ENCODE measurements at regions not wholly inside any gene's neighbourhood (a gene's known extent, or its start where the extent isn't known, plus 50 kb on each side); places are given as distances from the start of the nearest gene placed in this dataset.

- TF ChIP-seq EGR1 (IDR thresholded peaks at IDR 0.05; ENCODE audit: borderline replicate concordance, low read depth, low read length) (no peak), CBX5 (IDR thresholded peaks at IDR 0.05; ENCODE audit: low read depth, low read length) (no peak), MAX (IDR thresholded peaks at IDR 0.05) (no peak), SIX5 (IDR thresholded peaks at IDR 0.05; ENCODE audit: low read depth, low read length) (no peak), KDM4A (IDR thresholded peaks at IDR 0.05; ENCODE audit: low read depth, low read length, severe bottlenecking) (no peak), EP300 (IDR thresholded peaks at IDR 0.05; ENCODE audit: borderline replicate concordance in 1 of 2, low read depth in 2 of 2, low read length in 2 of 2) (no peak), BRCA1 (IDR thresholded peaks at IDR 0.05; ENCODE audit: low read depth, low read length) (no peak), SRF (IDR thresholded peaks at IDR 0.05; ENCODE audit: low read depth, low read length) (no peak), RNF2 (IDR thresholded peaks at IDR 0.05; ENCODE audit: borderline replicate concordance, low read depth, low read length, missing control alignments, poor library complexity, severe bottlenecking) (no peak), TBP (IDR thresholded peaks at IDR 0.05; ENCODE audit: low read depth, low read length) (no peak)
- Histone ChIP-seq H2BK12ac (ENCODE audit: low read depth, low read length) (no peak overlapping the region), H3K18ac (ENCODE audit: extremely low read depth, low read length) (no peak overlapping the region), H3K9me3 (ENCODE audit: insufficient read depth in 2 of 2, low read depth in 1 of 2, low read length in 1 of 2) (no peaks in the 10 kb centered on the region), H2AFZ (ENCODE audit: low read length) (no peak overlapping the region), H2BK15ac (ENCODE audit: low read length) (no peak overlapping the region), H2BK5ac (ENCODE audit: low read depth, low read length) (no peak overlapping the region), H3K4me3 (ENCODE audit: extremely low read depth in 1 of 4, insufficient read depth in 2 of 4, low read depth in 3 of 4, low read length in 4 of 4) (no peak overlapping the region), H4K91ac (replicated peaks; ENCODE audit: insufficient read length, low read length) (no peak overlapping the region), H3K79me1 (ENCODE audit: low read depth, low read length) (no peaks in the 10 kb centered on the region), H3K36me3 (ENCODE audit: control insufficient read depth in 2 of 4, insufficient read depth in 4 of 4, low read length in 3 of 4) (no peaks in the 10 kb centered on the region), H3K23ac (ENCODE audit: insufficient read length) (no peak overlapping the region), H3K4ac (replicated peaks; ENCODE audit: insufficient read length, low read depth, low read length) (no peak overlapping the region), H3K27me3 (replicated peaks in 1 of 4; ENCODE audit: control insufficient read depth in 3 of 4, extremely low read depth in 1 of 4, insufficient read depth in 3 of 4, low read length in 3 of 4) (peaks cover 0 to 2% (median 0%) of the 10 kb centered on the region in 4 experiments; a peak in 1 of 7 replicates), H3K23me2 (ENCODE audit: low read depth, low read length) (no peaks in the 10 kb centered on the region), H3K56ac (replicated peaks; ENCODE audit: insufficient read length, low read depth, low read length) (no peak overlapping the region), H2AK5ac (ENCODE audit: low read depth, low read length) (no peak overlapping the region), H3K27ac (ENCODE audit: low read depth, low read length) (no peak overlapping the region), H3K14ac (ENCODE audit: insufficient read length) (no peak overlapping the region), H3K4me2 (ENCODE audit: insufficient read depth in 1 of 2, low read depth in 2 of 2, low read length in 2 of 2) (no peak overlapping the region), H3K79me2 (ENCODE audit: control insufficient read depth in 1 of 2, insufficient read depth in 2 of 2, low read length in 2 of 2) (no peaks in the 10 kb centered on the region), H4K5ac (ENCODE audit: insufficient read length, low read depth, low read length) (no peak overlapping the region), H3K9ac (replicated peaks in 1 of 4; ENCODE audit: extremely low read depth in 1 of 4, low read depth in 3 of 4, low read length in 3 of 4) (no peak overlapping the region), H2BK120ac (replicated peaks; ENCODE audit: low read depth, low read length) (no peak overlapping the region), H3K4me1 (replicated peaks in 1 of 4; ENCODE audit: control insufficient read depth in 3 of 4, insufficient read depth in 4 of 4, low read length in 3 of 4) (peaks cover 8 to 15% (median 11%) of the 10 kb centered on the region in 4 experiments; a peak in 6 of 7 replicates), H2BK20ac (ENCODE audit: low read length) (peak overlapping the region; percentile 72; the same call in 1 of the 2 replicates), H4K8ac (ENCODE audit: extremely low read depth, insufficient read depth, low read length) (no peak overlapping the region), H4K20me1 (replicated peaks in 1 of 2; ENCODE audit: control insufficient read depth in 1 of 2, insufficient read depth in 2 of 2, low read length in 2 of 2) (no peaks in the 10 kb centered on the region)
- no peak for DNase-seq (ENCODE audit: low read depth in 1 of 2, low spot score in 2 of 2)
- FAIRE-seq = no peak
- CTCF ChIA-PET (ENCODE audit: partially characterized antibody) = interaction anchor here (1.1 kb wide), 1 partner anchor 13 kb away, joined by 4 read pairs; no protein-coding TSS in a partner anchor
- POLR2A ChIA-PET (ENCODE audit: partially characterized antibody) = no interaction called here
- 95% methylated on average over 4 of the region's 4 CpGs; no CpG with 5 or more reads in 1 of the 2 experiments for WGBS, 2 experiments (ENCODE audit: extremely low coverage in 1 of 2, insufficient coverage in 1 of 2, insufficient read length in 1 of 2, insufficient replicate concordance in 2 of 2, low coverage in 1 of 2, low lambda C conversion rate in 2 of 2, missing lambda C conversion rate in 1 of 2)
Measured at GRCh38 chr20:11785885-11786507, 131.7 kb upstream of the BTBD3 start.

All from H1 (cell line).